GM12878 (cell line): ENCODE measurements at regions not wholly inside any gene's neighbourhood (a gene's known extent, or its start where the extent isn't known, plus 50 kb on each side); places are given as distances from the start of the nearest gene placed in this dataset.

Experiments
- ATAC-seq: fragments of 200-7000 bp; cut with Tn5 transposase; 3 replicates; pipeline ENCODE4 v1.9.1; 2020; ENCODE audit warnings: mild to moderate bottlenecking, moderate library complexity
- BruUV-seq: library from RNA; stranded (reverse); fragments of 400-500 nt; replicated peaks from 2 replicates; lab custom pipeline; 2021; lab: Mats Ljungman, UMichigan
- CTCF ChIA-PET: fragments of 300-600 bp; sonication (Branson Sonifier 250); formaldehyde crosslinking; extraction: SDS; loops from one replicate; lab custom pipeline; 2021; ENCODE audit warnings: inconsistent platforms; lab: Yijun Ruan, JAX
- POLR2A ChIA-PET: fragments of 350-600 bp; formaldehyde crosslinking; extraction: SDS; loops from one replicate; lab custom pipeline; 2021; ENCODE audit warnings: inconsistent platforms; lab: Charles Lee
- RAD21 ChIA-PET: fragments of 300-600 bp; sonication (Branson Sonifier 250); formaldehyde crosslinking; loops from one replicate; lab custom pipeline; 2023; ENCODE audit warnings: antibody characterized with exemption; ENCODE audit not compliant: unreplicated experiment; lab: Charles Lee
- SMC1A ChIA-PET: fragments of 300-600 bp; sonication (Branson Sonifier 250); formaldehyde crosslinking; loops from one replicate; lab custom pipeline; 2023; ENCODE audit not compliant: unreplicated experiment, uncharacterized antibody; lab: Charles Lee
- DNase-seq: peaks from one replicate; pipeline ENCODE4 v3.0.0-alpha.2; 2011; ENCODE audit warnings: low read depth, low spot score
- FAIRE-seq: peaks from 3 replicates; lab custom pipeline; 2011; peaks lifted over from hg19 to GRCh38; lab: Jason Lieb, UNC
- H2AFZ ChIP-seq: 2 replicates; pipeline ENCODE4 v1.6.0; 2011; ENCODE audit warnings: low read depth, low read length, control low read depth; ENCODE audit not compliant: control insufficient read depth
- H3K27ac ChIP-seq: 2 replicates; pipeline ENCODE4 v1.5.1; 2011; ENCODE audit warnings: control low read depth; ENCODE audit not compliant: control insufficient read depth, insufficient read depth
- H3K27me3 ChIP-seq, 2 experiments: replicated peaks in 1 of 2; 2 replicates each; pipeline versions ENCODE4 v1.6.0 to v1.6.1; 2011; ENCODE audit warnings: low read length in 1 of 2; ENCODE audit not compliant: control insufficient read depth in 2 of 2, insufficient read depth in 2 of 2
- H3K36me3 ChIP-seq, 2 experiments: 2 replicates each; pipeline ENCODE4 v1.5.1; 2011; ENCODE audit warnings: low read length in 1 of 2; ENCODE audit not compliant: control insufficient read depth in 2 of 2, insufficient read depth in 2 of 2
- H3K4me1 ChIP-seq: 2 replicates; pipeline ENCODE4 v1.6.1; 2011; ENCODE audit warnings: mild to moderate bottlenecking, low read length, moderate library complexity, mixed read lengths; ENCODE audit not compliant: control insufficient read depth, insufficient read depth
- H3K4me2 ChIP-seq: 2 replicates; pipeline ENCODE4 v1.6.0; 2011; ENCODE audit warnings: control low read depth; ENCODE audit not compliant: control insufficient read depth, insufficient read depth
- H3K4me3 ChIP-seq: fragments of 200-600 bp; sonication (generic); 2 replicates; pipeline ENCODE4 v1.5.1; 2016
- H3K79me2 ChIP-seq: 2 replicates; pipeline ENCODE4 v1.6.0; 2011; ENCODE audit warnings: low read length; ENCODE audit not compliant: control insufficient read depth, insufficient read depth
- H3K9ac ChIP-seq: 2 replicates; pipeline ENCODE4 v1.8.0; 2011; ENCODE audit warnings: low read length, control low read depth, mixed read lengths; ENCODE audit not compliant: control insufficient read depth, insufficient read depth
- H3K9me3 ChIP-seq: replicated peaks from 3 replicates; pipeline ENCODE4 v1.5.1; 2011; ENCODE audit warnings: mild to moderate bottlenecking, low read length; ENCODE audit not compliant: control insufficient read depth, insufficient read depth
- H4K20me1 ChIP-seq: 2 replicates; pipeline ENCODE4 v1.6.0; 2011; ENCODE audit not compliant: control insufficient read depth, insufficient read depth
- BCL11A ChIP-seq: IDR thresholded peaks from 2 replicates; pipeline ENCODE4 v1.6.1; 2011; ENCODE audit warnings: low read depth, low read length
- CREB1 ChIP-seq: IDR thresholded peaks from 2 replicates; pipeline ENCODE4 v1.6.1; 2012; ENCODE audit warnings: low read depth, mild to moderate bottlenecking, inconsistent platforms
- EZH2 ChIP-seq: IDR thresholded peaks from 2 replicates; pipeline ENCODE4 v1.6.1; 2012; ENCODE audit warnings: low read depth, mild to moderate bottlenecking, control low read depth, inconsistent platforms, low read length, borderline replicate concordance; ENCODE audit not compliant: control insufficient read depth
- JUND ChIP-seq: IDR thresholded peaks from 2 replicates; pipeline ENCODE4 v1.6.1; 2012; ENCODE audit warnings: low read depth, mild to moderate bottlenecking, low read length, improper control_type of control experiment, moderate library complexity
- POLR2A ChIP-seq: IDR thresholded peaks from 2 replicates; pipeline ENCODE4 v1.6.1; 2011; ENCODE audit warnings: low read depth, mild to moderate bottlenecking, low read length
- RELA ChIP-seq: fragments of 450-650 bp; IDR thresholded peaks from 2 replicates; pipeline ENCODE4 v1.8.0; 2014; ENCODE audit warnings: borderline replicate concordance; ENCODE audit not compliant: partially characterized antibody
- RFX5 ChIP-seq: IDR thresholded peaks from 2 replicates; pipeline ENCODE4 v1.6.1; 2011; ENCODE audit warnings: low read depth, low read length, improper control_type of control experiment
- SRF ChIP-seq, 2 experiments: IDR thresholded peaks; 2 replicates each; pipeline ENCODE4 v1.6.1; 2011; ENCODE audit warnings: low read depth in 2 of 2, low read length in 2 of 2, mild to moderate bottlenecking in 1 of 2, moderate library complexity in 1 of 2
- TCF12 ChIP-seq: IDR thresholded peaks from 2 replicates; pipeline ENCODE4 v1.6.1; 2011; ENCODE audit warnings: low read depth, mild to moderate bottlenecking, low read length
- ZNF207 ChIP-seq: fragments of 450-650 bp; IDR thresholded peaks from 2 replicates; pipeline ENCODE4 v1.6.1; 2014; ENCODE audit warnings: antibody characterized with exemption, mild to moderate bottlenecking, borderline replicate concordance
- WGBS: methylation state at CpG from one replicate; pipeline ENCODE4 v1.1.6; 2016; ENCODE audit warnings: low lambda C conversion rate; ENCODE audit not compliant: insufficient replicate concordance, insufficient coverage; ENCODE audit errors: missing lambda C conversion rate; 5-methylcytosine and 5-hydroxymethylcytosine counted together
- in situ Hi-C: fragments of 300-500 bp; cut with MboI; formaldehyde crosslinking; loops from 9 replicates; pipeline ENCODE4 v1.14.3; 2018; ENCODE audit warnings: mixed read lengths
- intact Hi-C: fragments of 100-400 bp; cut with micrococcal nuclease; formaldehyde crosslinking; loops from one replicate; pipeline ENCODE4 v1.14.2; 2022; ENCODE audit not compliant: unreplicated experiment

GRCh38 chr5:5628866-5629606 is 206.6 kb downstream of the ICE1 start:
- ChIA-PET POLR2A (no interaction called here), RAD21 (no interaction called here), CTCF (interaction anchor here (0.6 kb wide), 1 partner anchor 816 kb away, joined by 3 read pairs; no protein-coding TSS in a partner anchor), SMC1A (interaction anchor here (1.7 kb wide), 1 partner anchor 11 kb away, joined by 3 read pairs; no protein-coding TSS in a partner anchor)
- DNase-seq (no peak), ATAC-seq (no peak), FAIRE-seq (no peak)
- Histone ChIP-seq H3K9me3 (peaks cover 1% of the 10 kb centered on the region; the same call in 1 of the 3 replicates), H3K27me3 (no peaks in the 10 kb centered on the region; a peak in 1 of 4 replicates), H3K4me3 (no peak overlapping the region), H3K4me1 (no peaks in the 10 kb centered on the region), H3K4me2 (no peak overlapping the region), H3K9ac (no peak overlapping the region), H3K36me3 (no peaks in the 10 kb centered on the region), H2AFZ (no peak overlapping the region), H3K27ac (no peak overlapping the region), H3K79me2 (no peaks in the 10 kb centered on the region), H4K20me1 (no peaks in the 10 kb centered on the region)
- WGBS, result 50% methylated on average over 10 of the region's 10 CpGs
- TF ChIP-seq SRF (IDR thresholded peaks at IDR 0.05; ENCODE audit: low read depth in 2 of 2, low read length in 2 of 2) (no peak), TCF12 (no peak), CREB1 (no peak), RFX5 (no peak), JUND (no peak), ZNF207 (no peak), BCL11A (no peak), RELA (no peak), EZH2 (no peak), POLR2A (no peak)
- BruUV-seq, result no TSS peak
- intact Hi-C loops (no loop called here), in situ Hi-C loops (no loop called here)
